A673 (cell line): ENCODE measurements at regions not wholly inside any gene's neighbourhood (a gene's known extent, or its start where the extent isn't known, plus 50 kb on each side); places are given as distances from the start of the nearest gene placed in this dataset.

Experiments used
- CTCF ChIP-seq: fragments of 300-800, 200-600 bp; sonication (generic); conservative IDR thresholded peaks from 2 replicates; pipeline ENCODE4 v1.5.1; 2017; ENCODE audit warnings: low read depth, mild to moderate bottlenecking, antibody characterized with exemption, low read length, moderate library complexity, mixed read lengths
- EZH2 ChIP-seq: fragments of 200-600 bp; sonication (generic); IDR thresholded peaks from 2 replicates; pipeline ENCODE4 v1.6.1; 2017; ENCODE audit warnings: borderline replicate concordance, low read depth, mild to moderate bottlenecking, mixed read lengths, antibody characterized with exemption, low read length; ENCODE audit not compliant: poor library complexity, severe bottlenecking

GRCh38 chr15:69603369-69604071, 150.9 kb downstream of the RPLP1 start:
- TF ChIP-seq CTCF = no peak
- TF ChIP-seq EZH2 = no peak
